GM12878 (cell line): ENCODE measurements at regions not wholly inside any gene's neighbourhood (a gene's known extent, or its start where the extent isn't known, plus 50 kb on each side); places are given as distances from the start of the nearest gene placed in this dataset.

ENCODE experiments used
- ATAC-seq: fragments of 200-7000 bp; cut with Tn5 transposase; 3 replicates; pipeline ENCODE4 v1.9.1; 2020; ENCODE audit warnings: mild to moderate bottlenecking, moderate library complexity
- BruUV-seq: library from RNA; stranded (reverse); fragments of 400-500 nt; replicated peaks from 2 replicates; lab custom pipeline; 2021; lab: Mats Ljungman, UMichigan
- CTCF ChIA-PET: fragments of 300-600 bp; sonication (Branson Sonifier 250); formaldehyde crosslinking; extraction: SDS; loops from one replicate; lab custom pipeline; 2021; ENCODE audit warnings: inconsistent platforms; lab: Yijun Ruan, JAX
- POLR2A ChIA-PET: fragments of 350-600 bp; formaldehyde crosslinking; extraction: SDS; loops from one replicate; lab custom pipeline; 2021; ENCODE audit warnings: inconsistent platforms; lab: Charles Lee
- RAD21 ChIA-PET: fragments of 300-600 bp; sonication (Branson Sonifier 250); formaldehyde crosslinking; loops from one replicate; lab custom pipeline; 2023; ENCODE audit warnings: antibody characterized with exemption; ENCODE audit not compliant: unreplicated experiment; lab: Charles Lee
- SMC1A ChIA-PET: fragments of 300-600 bp; sonication (Branson Sonifier 250); formaldehyde crosslinking; loops from one replicate; lab custom pipeline; 2023; ENCODE audit not compliant: unreplicated experiment, uncharacterized antibody; lab: Charles Lee
- DNase-seq: peaks from one replicate; pipeline ENCODE4 v3.0.0-alpha.2; 2011; ENCODE audit warnings: low read depth, low spot score
- FAIRE-seq: peaks from 3 replicates; lab custom pipeline; 2011; peaks lifted over from hg19 to GRCh38; lab: Jason Lieb, UNC
- H2AFZ ChIP-seq: 2 replicates; pipeline ENCODE4 v1.6.0; 2011; ENCODE audit warnings: low read depth, low read length, control low read depth; ENCODE audit not compliant: control insufficient read depth
- H3K27ac ChIP-seq: 2 replicates; pipeline ENCODE4 v1.5.1; 2011; ENCODE audit warnings: control low read depth; ENCODE audit not compliant: control insufficient read depth, insufficient read depth
- H3K27me3 ChIP-seq, 2 experiments: replicated peaks in 1 of 2; 2 replicates each; pipeline versions ENCODE4 v1.6.0 to v1.6.1; 2011; ENCODE audit warnings: low read length in 1 of 2; ENCODE audit not compliant: control insufficient read depth in 2 of 2, insufficient read depth in 2 of 2
- H3K36me3 ChIP-seq, 2 experiments: 2 replicates each; pipeline ENCODE4 v1.5.1; 2011; ENCODE audit warnings: low read length in 1 of 2; ENCODE audit not compliant: control insufficient read depth in 2 of 2, insufficient read depth in 2 of 2
- H3K4me1 ChIP-seq: 2 replicates; pipeline ENCODE4 v1.6.1; 2011; ENCODE audit warnings: mild to moderate bottlenecking, low read length, moderate library complexity, mixed read lengths; ENCODE audit not compliant: control insufficient read depth, insufficient read depth
- H3K4me2 ChIP-seq: 2 replicates; pipeline ENCODE4 v1.6.0; 2011; ENCODE audit warnings: control low read depth; ENCODE audit not compliant: control insufficient read depth, insufficient read depth
- H3K4me3 ChIP-seq: fragments of 200-600 bp; sonication (generic); 2 replicates; pipeline ENCODE4 v1.5.1; 2016
- H3K79me2 ChIP-seq: 2 replicates; pipeline ENCODE4 v1.6.0; 2011; ENCODE audit warnings: low read length; ENCODE audit not compliant: control insufficient read depth, insufficient read depth
- H3K9ac ChIP-seq: 2 replicates; pipeline ENCODE4 v1.8.0; 2011; ENCODE audit warnings: low read length, control low read depth, mixed read lengths; ENCODE audit not compliant: control insufficient read depth, insufficient read depth
- H3K9me3 ChIP-seq: replicated peaks from 3 replicates; pipeline ENCODE4 v1.5.1; 2011; ENCODE audit warnings: mild to moderate bottlenecking, low read length; ENCODE audit not compliant: control insufficient read depth, insufficient read depth
- H4K20me1 ChIP-seq: 2 replicates; pipeline ENCODE4 v1.6.0; 2011; ENCODE audit not compliant: control insufficient read depth, insufficient read depth
- BCLAF1 ChIP-seq: fragments of 450-650 bp; IDR thresholded peaks from 2 replicates; pipeline ENCODE4 v1.6.1; 2017; ENCODE audit warnings: antibody characterized with exemption, mild to moderate bottlenecking, moderate library complexity
- CBFB ChIP-seq: IDR thresholded peaks from 2 replicates; pipeline ENCODE4 v1.6.1; 2016; ENCODE audit warnings: antibody characterized with exemption, low read depth
- CBX5 ChIP-seq: sonication (generic); IDR thresholded peaks from 2 replicates; pipeline ENCODE4 v1.6.1; 2016; ENCODE audit warnings: low read depth, moderate library complexity, mild to moderate bottlenecking, inconsistent platforms
- EP300 ChIP-seq, 2 experiments: fragments of 150-350 bp in 1 of 2; IDR thresholded peaks; 2 replicates each; pipeline ENCODE4 v1.6.1; 2011 to 2012; ENCODE audit warnings: low read depth in 2 of 2, low read length in 2 of 2, borderline replicate concordance in 1 of 2, improper control_type of control experiment in 1 of 2, inconsistent platforms in 1 of 2; ENCODE audit not compliant: control insufficient read depth in 1 of 2
- EZH2 ChIP-seq: IDR thresholded peaks from 2 replicates; pipeline ENCODE4 v1.6.1; 2012; ENCODE audit warnings: low read depth, mild to moderate bottlenecking, control low read depth, inconsistent platforms, low read length, borderline replicate concordance; ENCODE audit not compliant: control insufficient read depth
- FOXM1 ChIP-seq: IDR thresholded peaks from 2 replicates; pipeline ENCODE4 v1.6.1; 2012; ENCODE audit warnings: low read depth, mild to moderate bottlenecking, inconsistent platforms, low read length, moderate library complexity
- GATAD2B ChIP-seq: fragments of 450-650 bp; conservative IDR thresholded peaks from 2 replicates; pipeline ENCODE4 v1.6.1; 2017; ENCODE audit warnings: low read depth, mild to moderate bottlenecking, moderate library complexity
- IKZF2 ChIP-seq, 2 experiments: fragments of 450-650 bp; IDR thresholded peaks; 2 replicates each; pipeline ENCODE4 v1.6.1; 2017; ENCODE audit warnings: mild to moderate bottlenecking in 2 of 2, moderate library complexity in 2 of 2
- JUNB ChIP-seq: IDR thresholded peaks from 2 replicates; pipeline ENCODE4 v1.6.1; 2016; ENCODE audit warnings: antibody characterized with exemption, mild to moderate bottlenecking
- MEF2B ChIP-seq: fragments of 450-650 bp; IDR thresholded peaks from 2 replicates; pipeline ENCODE4 v1.6.1; 2018; ENCODE audit warnings: mild to moderate bottlenecking, moderate library complexity; ENCODE audit not compliant: partially characterized antibody, poor library complexity, severe bottlenecking
- REST ChIP-seq: IDR thresholded peaks from 2 replicates; pipeline ENCODE4 v1.6.1; 2012; ENCODE audit warnings: mild to moderate bottlenecking, low read depth, low read length
- RFX5 ChIP-seq: IDR thresholded peaks from 2 replicates; pipeline ENCODE4 v1.6.1; 2011; ENCODE audit warnings: low read depth, low read length, improper control_type of control experiment
- SRF ChIP-seq, 2 experiments: IDR thresholded peaks; 2 replicates each; pipeline ENCODE4 v1.6.1; 2011; ENCODE audit warnings: low read depth in 2 of 2, low read length in 2 of 2, mild to moderate bottlenecking in 1 of 2, moderate library complexity in 1 of 2
- ZNF217 ChIP-seq: fragments of 450-650 bp; IDR thresholded peaks from 2 replicates; pipeline ENCODE4 v1.6.1; 2017; ENCODE audit warnings: antibody characterized with exemption, mild to moderate bottlenecking
- WGBS: methylation state at CpG from one replicate; pipeline ENCODE4 v1.1.6; 2016; ENCODE audit warnings: low lambda C conversion rate; ENCODE audit not compliant: insufficient replicate concordance, insufficient coverage; ENCODE audit errors: missing lambda C conversion rate; 5-methylcytosine and 5-hydroxymethylcytosine counted together
- in situ Hi-C: fragments of 300-500 bp; cut with MboI; formaldehyde crosslinking; loops from 9 replicates; pipeline ENCODE4 v1.14.3; 2018; ENCODE audit warnings: mixed read lengths
- intact Hi-C: fragments of 100-400 bp; cut with micrococcal nuclease; formaldehyde crosslinking; loops from one replicate; pipeline ENCODE4 v1.14.2; 2022; ENCODE audit not compliant: unreplicated experiment
- TF ChIP-seq, protein P1 (sequence below): IDR thresholded peaks from 2 replicates; pipeline ENCODE4 v1.6.1; 2012; ENCODE audit warnings: low read depth, low read length, improper control_type of control experiment
- TF ChIP-seq, protein P2 (sequence below): fragments of 450-650 bp; IDR thresholded peaks from 2 replicates; pipeline ENCODE4 v1.6.1; 2014; ENCODE audit warnings: mild to moderate bottlenecking

- Histone ChIP-seq H3K9ac (no peak overlapping the region), H3K79me2 (no peaks in the 10 kb centered on the region), H3K36me3 (no peaks in the 10 kb centered on the region), H4K20me1 (no peaks in the 10 kb centered on the region), H3K4me2 (no peak overlapping the region), H3K27me3 (no peaks in the 10 kb centered on the region), H3K9me3 (no peaks in the 10 kb centered on the region; the same call in 2 of the 3 replicates), H3K4me3 (no peak overlapping the region), H2AFZ (no peak overlapping the region), H3K4me1 (no peaks in the 10 kb centered on the region), H3K27ac (no peak overlapping the region)
- CTCF ChIA-PET, result no interaction called here
- FAIRE-seq (no peak), DNase-seq (no peak), ATAC-seq (no peak)
- BruUV-seq, result no TSS peak
- in situ Hi-C loops (no loop called here), intact Hi-C loops (no loop called here)
- RAD21 ChIA-PET, result interaction anchor here (0.6 kb wide), 1 partner anchor 27 kb away, joined by 3 read pairs; no protein-coding TSS in a partner anchor
- SMC1A ChIA-PET, result no interaction called here
- POLR2A ChIA-PET, result no interaction called here
- 38% methylated on average over 8 of the region's 8 CpGs for WGBS
- TF ChIP-seq CBX5, result no peak
- no peak for TF ChIP-seq EZH2
- no peak for TF ChIP-seq MEF2B
- TF ChIP-seq ZNF217, result no peak
- TF ChIP-seq IKZF2 (IDR thresholded peaks at IDR 0.05), result no peak
- no peak for TF ChIP-seq SRF (IDR thresholded peaks at IDR 0.05; ENCODE audit: low read depth in 2 of 2, low read length in 2 of 2)
- TF ChIP-seq, protein P1, sequence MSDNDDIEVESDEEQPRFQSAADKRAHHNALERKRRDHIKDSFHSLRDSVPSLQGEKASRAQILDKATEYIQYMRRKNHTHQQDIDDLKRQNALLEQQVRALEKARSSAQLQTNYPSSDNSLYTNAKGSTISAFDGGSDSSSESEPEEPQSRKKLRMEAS, result no peak
- TF ChIP-seq RFX5, result no peak
- no peak for TF ChIP-seq REST
- no peak for TF ChIP-seq FOXM1
- no peak for TF ChIP-seq GATAD2B
- no peak for TF ChIP-seq JUNB
- no peak for TF ChIP-seq BCLAF1
- TF ChIP-seq, protein P2, sequence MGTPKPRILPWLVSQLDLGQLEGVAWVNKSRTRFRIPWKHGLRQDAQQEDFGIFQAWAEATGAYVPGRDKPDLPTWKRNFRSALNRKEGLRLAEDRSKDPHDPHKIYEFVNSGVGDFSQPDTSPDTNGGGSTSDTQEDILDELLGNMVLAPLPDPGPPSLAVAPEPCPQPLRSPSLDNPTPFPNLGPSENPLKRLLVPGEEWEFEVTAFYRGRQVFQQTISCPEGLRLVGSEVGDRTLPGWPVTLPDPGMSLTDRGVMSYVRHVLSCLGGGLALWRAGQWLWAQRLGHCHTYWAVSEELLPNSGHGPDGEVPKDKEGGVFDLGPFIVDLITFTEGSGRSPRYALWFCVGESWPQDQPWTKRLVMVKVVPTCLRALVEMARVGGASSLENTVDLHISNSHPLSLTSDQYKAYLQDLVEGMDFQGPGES, result no peak
- no peak for TF ChIP-seq CBFB
- no peak for TF ChIP-seq EP300 (IDR thresholded peaks at IDR 0.05; ENCODE audit: borderline replicate concordance in 1 of 2, control insufficient read depth in 1 of 2, low read depth in 2 of 2, low read length in 2 of 2)
These were observed 559.9 kb downstream of the MN1 start for GRCh38 chr22:27241430-27242321.
